ENCODE measurements at regions not wholly inside any gene's neighbourhood (a gene's known extent, or its start where the extent isn't known, plus 50 kb on each side); places are given as distances from the start of the nearest gene placed in this dataset.

DNA sequence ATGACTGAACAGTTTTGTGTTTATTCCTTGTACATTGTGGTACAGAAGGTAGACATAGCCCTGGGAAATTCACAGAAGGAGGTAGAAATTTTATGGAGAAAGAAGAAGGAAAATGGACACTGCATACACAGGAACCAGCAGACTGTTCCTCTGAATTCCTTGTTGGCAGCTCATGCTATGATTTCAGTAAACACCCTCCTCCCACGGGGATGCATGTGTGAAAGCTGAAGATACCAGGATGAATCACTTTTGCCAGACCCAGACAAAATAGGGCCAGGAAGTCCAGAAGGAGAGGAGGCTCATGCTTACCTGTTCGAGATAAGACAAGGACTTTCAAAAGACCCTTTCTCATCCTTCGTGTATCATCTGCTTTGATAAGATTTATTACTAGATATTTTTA is 110.3 kb upstream of the GGTLC1 start:
- TF ChIP-seq CTCF (IDR thresholded peaks at IDR 0.05; ENCODE audit: low read depth, low read length), result no peak
- no peak overlapping the region for H3K4me3 ChIP-seq (ENCODE audit: low read depth, low read length)

DNA sequence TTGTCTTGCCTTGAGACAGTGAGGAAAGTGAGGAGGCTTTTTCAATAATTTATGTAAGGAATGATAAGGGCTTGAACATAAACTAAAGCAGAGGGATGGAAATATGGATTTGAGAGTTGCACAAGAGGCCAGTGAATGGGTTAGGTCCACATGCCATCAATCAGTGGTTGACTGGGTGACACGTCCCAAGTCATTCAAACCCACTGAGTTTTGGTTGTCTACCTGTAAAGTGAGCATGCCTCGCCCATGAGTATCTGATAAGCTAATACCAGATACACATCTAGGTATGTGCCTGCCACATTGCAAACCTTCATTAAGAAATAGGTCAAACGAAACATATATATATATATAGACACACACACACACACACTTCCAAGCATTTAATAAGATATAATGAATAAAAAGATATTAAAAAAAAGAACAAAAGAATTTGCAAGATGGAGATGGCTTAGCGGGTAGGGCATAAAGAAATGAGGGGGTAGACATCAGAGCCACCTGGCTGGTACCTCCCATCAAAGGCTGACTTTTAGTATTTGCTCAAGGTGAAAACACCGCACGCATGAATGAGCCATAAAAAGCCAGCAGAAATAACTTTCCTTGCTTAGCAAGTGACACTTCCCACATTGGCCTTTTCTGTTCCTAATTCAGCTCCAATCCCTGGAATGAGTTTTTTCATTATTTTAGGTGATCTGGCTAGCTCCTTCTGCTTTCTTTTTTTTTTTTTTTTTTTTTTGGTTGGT is 109.1 kb upstream of the GGTLC1 start:
- no peak for TF ChIP-seq CTCF (IDR thresholded peaks at IDR 0.05; ENCODE audit: low read depth, low read length)
- H3K4me3 ChIP-seq (ENCODE audit: low read depth, low read length), result no peak overlapping the region

DNA sequence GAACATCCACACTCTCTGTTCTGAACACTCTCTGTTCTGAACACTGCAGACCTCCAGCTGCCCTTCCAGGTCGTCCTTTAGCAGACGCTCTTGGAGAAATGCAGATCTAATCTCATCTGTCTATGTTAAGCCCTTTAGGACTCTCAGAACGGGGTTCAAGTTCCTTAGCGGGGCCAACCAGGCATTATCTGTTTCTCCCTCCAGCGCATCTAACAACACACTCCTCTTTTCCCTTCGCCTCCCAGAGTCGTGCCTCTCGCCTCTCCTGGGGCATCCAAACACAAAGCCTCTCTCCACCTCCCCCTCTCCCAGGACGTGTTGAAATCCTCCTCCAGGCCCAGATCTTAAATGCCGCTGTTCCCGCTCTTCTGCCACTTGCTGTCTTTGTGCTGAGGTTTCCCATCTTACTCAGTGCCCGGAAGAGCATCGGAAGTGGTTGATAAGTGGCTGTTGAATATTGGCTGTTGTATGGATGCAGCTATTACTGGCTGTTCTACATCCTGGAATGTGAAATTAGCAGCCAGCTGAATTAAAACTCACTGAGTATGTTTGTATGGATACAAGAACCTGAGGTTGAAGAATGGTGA is 108.4 kb upstream of the GGTLC1 start:
- TF ChIP-seq CTCF (IDR thresholded peaks at IDR 0.05; ENCODE audit: low read depth, low read length), result no peak
- no peak overlapping the region for H3K4me3 ChIP-seq (ENCODE audit: low read depth, low read length)

DNA sequence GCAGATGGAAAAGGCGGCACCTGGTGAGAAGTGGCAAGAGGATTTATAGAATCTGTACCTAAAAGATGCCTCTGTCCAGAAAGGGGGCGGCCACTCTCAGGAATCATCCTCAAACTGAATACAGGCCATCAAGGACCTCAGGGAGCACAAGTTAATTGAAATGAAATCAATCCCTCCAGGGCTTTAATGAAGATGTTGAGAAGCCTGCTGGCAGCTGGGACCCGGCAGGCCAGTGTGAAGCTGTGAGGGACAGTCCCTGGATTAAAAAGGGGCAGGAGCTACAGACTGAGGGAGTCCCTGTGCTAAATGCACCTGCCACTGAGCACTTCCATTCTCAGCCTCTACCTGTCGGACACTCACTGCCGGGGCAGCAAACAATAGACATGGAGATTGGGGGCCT is 107.7 kb upstream of the GGTLC1 start:
- no peak for TF ChIP-seq CTCF (IDR thresholded peaks at IDR 0.05; ENCODE audit: low read depth, low read length)

DNA sequence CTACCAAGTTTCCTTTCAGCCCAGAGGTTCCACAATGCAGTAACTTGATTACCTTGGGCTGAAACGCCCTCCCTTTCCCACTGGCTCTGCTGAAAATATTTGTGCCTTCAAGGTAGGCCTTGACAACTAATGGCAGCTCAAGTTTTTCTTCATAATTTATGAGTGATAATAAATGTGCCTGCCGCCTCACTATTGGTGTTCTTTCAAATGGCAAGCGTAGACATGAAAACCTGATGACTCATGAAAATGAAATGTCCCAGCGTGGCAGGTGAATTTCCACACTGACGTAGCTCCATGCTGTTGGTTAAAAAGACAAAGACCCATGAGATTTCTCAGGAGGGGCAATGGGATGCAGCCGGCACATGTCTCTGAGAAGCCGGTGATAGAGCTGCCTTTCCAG is 107.2 kb upstream of the GGTLC1 start:
- TF ChIP-seq CTCF (IDR thresholded peaks at IDR 0.05; ENCODE audit: low read depth, low read length), result no peak
- H3K4me3 ChIP-seq (ENCODE audit: low read depth, low read length), result no peak overlapping the region

More for the DNA sequence above, 107.7 kb upstream of the GGTLC1 start:
- no peak overlapping the region for H3K4me3 ChIP-seq (ENCODE audit: low read depth, low read length)

DNA sequence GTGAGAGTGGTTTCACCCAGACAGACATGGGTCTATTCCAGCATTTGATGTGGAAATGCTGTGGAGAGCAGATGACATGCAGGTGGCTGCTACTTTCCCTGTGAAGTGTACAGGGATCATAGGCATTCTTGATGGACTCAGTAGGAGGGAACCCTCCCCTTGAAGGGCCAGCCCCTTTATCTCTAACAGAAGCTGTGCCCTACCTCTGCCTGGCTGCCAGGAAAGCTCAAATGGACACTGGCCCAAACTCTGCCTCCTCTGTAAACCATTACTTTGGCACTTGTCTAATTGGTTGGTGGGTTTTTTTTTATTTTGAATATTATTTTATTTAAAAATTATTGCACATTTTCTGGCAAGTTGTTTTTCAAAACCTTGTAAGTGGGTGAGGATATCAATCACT is 106.7 kb upstream of the GGTLC1 start:
- no peak overlapping the region for H3K4me3 ChIP-seq (ENCODE audit: low read depth, low read length)
- TF ChIP-seq CTCF (IDR thresholded peaks at IDR 0.05; ENCODE audit: low read depth, low read length), result no peak

DNA sequence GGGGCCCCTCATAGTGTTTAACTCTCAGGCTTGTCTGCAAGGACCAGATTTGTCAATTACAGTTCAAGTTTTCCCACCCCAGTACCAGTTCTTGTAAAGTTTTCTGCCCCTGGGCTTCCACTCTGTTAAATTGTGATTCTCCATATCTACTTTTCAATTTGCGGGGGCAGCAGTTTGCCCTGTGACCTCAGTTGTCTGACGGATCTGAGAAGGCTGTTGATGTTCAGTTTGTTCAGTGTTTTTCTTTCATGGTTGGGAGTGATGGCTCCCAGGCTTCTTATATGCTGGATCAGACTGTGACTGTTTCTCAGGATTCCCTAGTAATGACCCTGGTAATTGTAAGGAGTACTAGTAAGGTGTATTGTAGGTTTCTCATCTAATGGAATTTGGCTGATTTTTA is 101.0 kb upstream of the GGTLC1 start:
- H3K4me3 ChIP-seq (ENCODE audit: low read depth, low read length), result no peak overlapping the region

More for the DNA sequence above, 101.0 kb upstream of the GGTLC1 start:
- TF ChIP-seq CTCF (IDR thresholded peaks at IDR 0.05; ENCODE audit: low read depth, low read length), result no peak
